Endothelial cell of umbilical vein (primary cell): ENCODE measurements at regions not wholly inside any gene's neighbourhood (a gene's known extent, or its start where the extent isn't known, plus 50 kb on each side); places are given as distances from the start of the nearest gene placed in this dataset.

Source experiments
- BruUV-seq: library from RNA; stranded (reverse); fragments of 400-500 nt; replicated peaks from 2 replicates; lab custom pipeline; 2021; lab: Mats Ljungman, UMichigan
- CTCF ChIA-PET: fragments of 300-600, 350-600 bp; sonication (Branson Sonifier 250); formaldehyde crosslinking; loops from one replicate; lab custom pipeline; 2021; ENCODE audit warnings: antibody characterized with exemption, inconsistent platforms; lab: Charles Lee
- POLR2A ChIA-PET: fragments of 300-600, 350-600 bp; sonication (Branson Sonifier 250); formaldehyde crosslinking; loops from one replicate; lab custom pipeline; 2021; ENCODE audit warnings: antibody characterized with exemption, inconsistent platforms; lab: Charles Lee
- DNase-seq: peaks from one replicate; pipeline ENCODE4 v3.0.0-alpha.2; 2011; ENCODE audit warnings: low read depth, low spot score
- FAIRE-seq: peaks from 2 replicates; lab custom pipeline; 2011; peaks lifted over from hg19 to GRCh38; lab: Jason Lieb, UNC
- H2AFZ ChIP-seq: 2 replicates; pipeline ENCODE4 v1.6.0; 2012; ENCODE audit warnings: low read depth, low read length, control low read depth, inconsistent platforms
- H3K27ac ChIP-seq: 2 replicates; pipeline ENCODE4 v1.5.1; 2011; ENCODE audit warnings: low read depth, mild to moderate bottlenecking, control low read depth, low read length, moderate library complexity; ENCODE audit not compliant: insufficient read depth
- H3K27me3 ChIP-seq, 2 experiments: 2 replicates each; pipeline versions ENCODE4 v1.6.0 to v1.6.1; 2011; ENCODE audit warnings: low read length in 2 of 2, mixed read lengths in 1 of 2; ENCODE audit not compliant: control insufficient read depth in 2 of 2, insufficient read depth in 2 of 2
- H3K36me3 ChIP-seq, 2 experiments: 2 replicates in 1 of 2; 3 replicates in 1 of 2; pipeline ENCODE4 v1.5.1; 2011; ENCODE audit warnings: low read length in 2 of 2, mild to moderate bottlenecking in 1 of 2, moderate library complexity in 1 of 2; ENCODE audit not compliant: control insufficient read depth in 2 of 2, insufficient read depth in 2 of 2; ENCODE audit errors: extremely low read depth in 1 of 2
- H3K4me1 ChIP-seq: 3 replicates; pipeline ENCODE4 v1.5.1; 2011; ENCODE audit warnings: mild to moderate bottlenecking, low read length; ENCODE audit not compliant: control insufficient read depth, insufficient read depth; ENCODE audit errors: extremely low read depth
- H3K4me2 ChIP-seq: 2 replicates; pipeline ENCODE4 v1.6.1; 2011; ENCODE audit warnings: low read length, control low read depth, mixed read lengths; ENCODE audit not compliant: insufficient read depth
- H3K4me3 ChIP-seq, 3 experiments: fragments of 200-600 bp in 1 of 3; sonication (generic), shearing (Covaris generic) in 1 of 3; replicated peaks in 1 of 3; 2 replicates each; pipeline ENCODE4 v1.5.1; 2011 to 2016; ENCODE audit warnings: control low read depth in 3 of 3, low read length in 3 of 3, mild to moderate bottlenecking in 2 of 3, inconsistent platforms in 1 of 3, low read depth in 1 of 3, moderate library complexity in 1 of 3; ENCODE audit not compliant: insufficient read depth in 1 of 3
- H3K79me2 ChIP-seq: 2 replicates; pipeline ENCODE4 v1.6.0; 2012; ENCODE audit warnings: low read length, inconsistent platforms; ENCODE audit not compliant: control insufficient read depth, insufficient read depth
- H3K9ac ChIP-seq: replicated peaks from 2 replicates; pipeline ENCODE3; 2011; ENCODE audit warnings: low read length, control low read depth; ENCODE audit not compliant: insufficient read depth; ENCODE audit errors: extremely low read depth
- H3K9me1 ChIP-seq: replicated peaks from 3 replicates; pipeline ENCODE4 v1.6.0; 2011; ENCODE audit warnings: mild to moderate bottlenecking, low read length; ENCODE audit not compliant: control insufficient read depth, insufficient read depth; ENCODE audit errors: extremely low read depth
- H3K9me3 ChIP-seq: replicated peaks from 2 replicates; pipeline ENCODE4 v1.5.1; 2012; ENCODE audit warnings: low read length, inconsistent platforms; ENCODE audit not compliant: control insufficient read depth, insufficient read depth
- H4K20me1 ChIP-seq: replicated peaks from 2 replicates; pipeline ENCODE3; 2011; ENCODE audit warnings: mild to moderate bottlenecking, low read length; ENCODE audit not compliant: control insufficient read depth, insufficient read depth; ENCODE audit errors: extremely low read depth
- CTCF ChIP-seq, 2 donors: IDR thresholded peaks; 1 replicate in 1 of 2; 2 replicates in 1 of 2; pipeline ENCODE4 v1.5.1; 2011; ENCODE audit warnings: low read length in 2 of 2, mild to moderate bottlenecking in 2 of 2, moderate library complexity in 2 of 2, control low read depth in 1 of 2, inconsistent platforms in 1 of 2, low read depth in 1 of 2; ENCODE audit not compliant: insufficient read depth in 1 of 2; ENCODE audit errors: extremely low read depth in 1 of 2
- EZH2 ChIP-seq: IDR thresholded peaks from 2 replicates; pipeline ENCODE4 v1.6.1; 2012; ENCODE audit warnings: borderline replicate concordance, low read depth, mild to moderate bottlenecking, moderate library complexity, low read length, inconsistent platforms; ENCODE audit not compliant: severe bottlenecking
- FOS ChIP-seq: IDR thresholded peaks from 2 replicates; pipeline ENCODE4 v1.6.1; 2011; ENCODE audit warnings: mild to moderate bottlenecking, low read length, moderate library complexity, borderline replicate concordance; ENCODE audit not compliant: insufficient read depth
- GATA2 ChIP-seq: IDR thresholded peaks from 2 replicates; pipeline ENCODE4 v1.7.0; 2011; ENCODE audit warnings: low read depth, mild to moderate bottlenecking, moderate library complexity, mixed read lengths, low read length; ENCODE audit not compliant: insufficient read length, insufficient read depth
- JUN ChIP-seq: IDR thresholded peaks from 2 replicates; pipeline ENCODE4 v1.6.1; 2011; ENCODE audit warnings: borderline replicate concordance, low read depth; ENCODE audit not compliant: insufficient read length, insufficient read depth
- MAX ChIP-seq: IDR thresholded peaks from 2 replicates; pipeline ENCODE4 v1.6.1; 2011; ENCODE audit not compliant: insufficient read depth, insufficient read length
- MYC ChIP-seq: IDR thresholded peaks from one replicate; pipeline ENCODE4 v1.6.1; 2011; ENCODE audit warnings: mild to moderate bottlenecking, low read depth, low read length
- POLR2A ChIP-seq: IDR thresholded peaks from 2 replicates; pipeline ENCODE4 v1.6.1; 2012; ENCODE audit warnings: low read depth, mild to moderate bottlenecking, control low read depth, low read length
- POLR2AphosphoS5 ChIP-seq: IDR thresholded peaks from 2 replicates; pipeline ENCODE4 v1.6.1; 2012; ENCODE audit warnings: low read depth, mild to moderate bottlenecking, control low read depth, low read length, moderate library complexity; ENCODE audit not compliant: insufficient read depth
- dilution Hi-C: fragments of 300-500 bp; cut with MboI; formaldehyde crosslinking; loops from one replicate; pipeline ENCODE4 v1.15.0; 2019; ENCODE audit warnings: low sequenced_read_pairs; ENCODE audit not compliant: extremely low pct_ligation_motif_present
- intact Hi-C: fragments of 100-400 bp; cut with micrococcal nuclease; formaldehyde crosslinking; loops from one replicate; pipeline ENCODE4 v1.10.0; 2022

- no TSS peak for BruUV-seq
- dilution Hi-C loops, result no loop called here
- H3K27ac ChIP-seq, result no peak overlapping the region
Measured at GRCh38 chr16:27691721-27692120, 141.8 kb downstream of the KATNIP start.

GRCh38 chr16:27692576-27692975, 142.6 kb downstream of the KATNIP start:
- no peak overlapping the region for H3K27ac ChIP-seq
- intact Hi-C loops, result loop anchor here (5.0 kb wide), 1 partner anchor 50 kb away; no protein-coding TSS in a partner anchor
- H3K36me3 ChIP-seq, result no peaks in the 10 kb centered on the region
- FAIRE-seq (no peak), DNase-seq (no peak)
- H3K27me3 ChIP-seq, result no peaks in the 10 kb centered on the region
- POLR2A ChIA-PET, result no interaction called here
- no peak overlapping the region for H3K4me3 ChIP-seq
- H3K9me1 ChIP-seq, result no peaks in the 10 kb centered on the region
- H3K79me2 ChIP-seq, result no peaks in the 10 kb centered on the region
- H3K9me3 ChIP-seq, result no peaks in the 10 kb centered on the region
- no peaks in the 10 kb centered on the region for H3K4me1 ChIP-seq
- TF ChIP-seq MYC (no peak), JUN (no peak), POLR2A (no peak), GATA2 (no peak), FOS (no peak), POLR2AphosphoS5 (no peak), CTCF (IDR thresholded peaks at IDR 0.05; ENCODE audit: extremely low read depth in 1 of 2, insufficient read depth in 1 of 2, low read depth in 1 of 2, low read length in 2 of 2) (no peak), MAX (no peak), EZH2 (no peak)
- H3K9ac ChIP-seq, result no peak overlapping the region
- no peak overlapping the region for H2AFZ ChIP-seq
- CTCF ChIA-PET, result interaction anchor here (1.5 to 3.9 kb wide), 4 partner anchors 53 to 175 kb away, joined by 6 to 33 read pairs (median 22); no protein-coding TSS in a partner anchor
- H3K4me2 ChIP-seq, result no peak overlapping the region
- no TSS peak for BruUV-seq
- dilution Hi-C loops, result no loop called here
- no peaks in the 10 kb centered on the region for H4K20me1 ChIP-seq

More at GRCh38 chr16:27691721-27692120, 141.8 kb downstream of the KATNIP start:
- Histone ChIP-seq H4K20me1 (no peaks in the 10 kb centered on the region), H3K79me2 (no peaks in the 10 kb centered on the region), H3K9me1 (no peaks in the 10 kb centered on the region), H3K9ac (no peak overlapping the region), H3K4me3 (no peak overlapping the region), H3K4me1 (no peaks in the 10 kb centered on the region), H3K9me3 (no peaks in the 10 kb centered on the region), H3K27me3 (no peaks in the 10 kb centered on the region), H3K36me3 (no peaks in the 10 kb centered on the region), H2AFZ (no peak overlapping the region), H3K4me2 (no peak overlapping the region)
- intact Hi-C loops, result loop anchor here (5.0 kb wide), 1 partner anchor 49 kb away; no protein-coding TSS in a partner anchor
- TF ChIP-seq JUN (no peak), POLR2A (no peak), CTCF (IDR thresholded peaks at IDR 0.05; ENCODE audit: extremely low read depth in 1 of 2, insufficient read depth in 1 of 2, low read depth in 1 of 2, low read length in 2 of 2) (no peak)
- POLR2A ChIA-PET, result no interaction called here
- FAIRE-seq, result no peak
- CTCF ChIA-PET, result interaction anchor here (1.3 to 3.9 kb wide), 5 partner anchors 52 to 185 kb away, joined by 3 to 33 read pairs (median 20); no protein-coding TSS in a partner anchor
- DNase-seq, result no peak
